ENCODE measurements at regions not wholly inside any gene's neighbourhood (a gene's known extent, or its start where the extent isn't known, plus 50 kb on each side); places are given as distances from the start of the nearest gene placed in this dataset.
"Not testable (repeated sequence)": the region's sequence is repeated elsewhere in the genome, so short reads cannot be mapped to it uniquely, and the experiment has no call there.

- no peak for DNase-seq
Observed at GRCh38 chr5:50343715-50344114, 97.4 kb downstream of the EMB start.

DNA sequence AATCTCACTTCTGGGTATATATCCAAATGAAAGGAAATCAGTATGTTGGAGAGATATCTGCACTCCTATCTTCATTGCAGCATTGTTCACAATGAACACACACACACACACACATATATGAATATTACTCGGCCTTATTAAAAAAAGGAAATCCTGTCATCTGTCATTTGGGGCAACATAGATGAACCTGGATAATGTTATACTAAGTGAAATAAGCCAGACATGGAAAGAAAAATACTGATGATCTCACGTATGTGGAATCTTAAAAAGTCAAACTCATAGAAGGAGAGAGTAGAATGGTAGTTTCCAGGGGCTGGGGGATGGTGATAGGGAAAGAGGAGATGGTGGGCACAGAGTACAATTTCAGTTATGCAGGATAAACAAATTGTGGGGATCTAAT lies 100.3 kb downstream of the EMB start:
- no peak for DNase-seq

DNA sequence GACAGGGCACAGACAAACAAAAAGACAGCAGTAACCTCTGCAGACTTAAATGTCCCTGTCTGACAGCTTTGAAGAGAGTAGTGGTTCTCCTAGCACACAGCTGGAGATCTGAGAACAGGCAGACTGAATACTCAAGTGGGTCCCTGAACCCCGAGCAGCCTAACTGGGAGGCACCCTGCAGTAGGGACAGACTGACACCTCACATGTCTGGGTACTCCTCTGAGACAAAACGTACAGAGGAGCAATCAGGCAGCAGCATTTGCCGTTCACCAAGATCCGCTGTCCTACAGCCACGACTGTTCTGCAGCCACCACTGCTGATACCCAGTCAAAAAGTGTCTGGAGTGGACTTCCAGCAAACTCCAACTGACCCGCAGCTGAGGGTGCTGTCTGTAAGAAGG lies 110.5 kb downstream of the EMB start:
- not testable (repeated sequence) for DNase-seq

DNA sequence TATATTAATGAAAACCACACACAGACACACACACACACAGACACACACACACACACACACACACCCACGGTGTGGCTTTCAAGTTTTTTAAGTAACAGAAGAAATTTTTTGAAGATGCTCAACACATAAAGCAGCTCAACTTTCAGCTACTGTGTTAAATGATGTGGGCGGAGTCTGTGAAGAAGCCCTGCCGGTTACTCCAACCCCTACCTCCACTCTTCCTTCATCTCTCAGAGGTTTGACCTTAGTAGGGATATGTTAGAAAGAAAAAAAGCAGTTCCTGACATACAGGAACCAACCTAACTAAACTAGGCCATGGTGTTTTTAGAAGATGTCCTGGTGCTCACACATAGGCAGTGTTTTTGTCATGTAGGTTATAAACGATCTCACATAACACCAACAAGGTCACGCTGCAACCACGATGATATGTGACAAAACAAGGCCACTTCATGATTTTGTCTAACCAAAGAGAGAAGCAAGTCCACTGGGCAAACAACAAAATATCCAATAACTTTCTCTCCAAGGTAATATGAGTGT lies 112.8 kb downstream of the EMB start:
- DNase-seq = no peak

DNA sequence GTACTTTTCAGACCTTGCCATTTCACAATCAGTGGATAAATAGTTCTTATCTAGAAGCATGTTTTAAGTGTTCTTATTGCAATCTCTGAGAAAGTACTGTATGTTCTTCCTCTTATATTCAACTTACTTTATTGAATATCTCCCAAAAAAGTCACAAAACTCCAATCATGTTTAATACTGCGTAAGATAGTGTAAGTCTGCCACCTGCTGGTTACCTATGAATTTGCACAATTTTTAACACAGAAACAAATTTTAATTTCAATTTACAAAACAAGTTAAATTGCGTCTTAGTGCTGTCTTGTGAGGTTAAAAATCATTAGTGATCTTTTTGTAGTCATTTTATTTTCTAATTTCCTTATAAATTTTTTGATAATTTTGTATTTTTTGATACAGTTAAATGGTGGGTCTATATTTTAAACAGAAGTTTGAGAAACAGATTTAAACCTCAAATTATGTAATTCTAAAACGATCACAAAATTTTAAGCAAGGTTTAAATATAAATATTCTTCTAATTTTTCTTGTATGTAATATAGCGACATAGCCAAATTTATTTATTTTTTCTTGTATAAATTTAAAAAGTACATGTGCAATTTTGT lies 115.8 kb downstream of the EMB start:
- peak in 1 of 2 experiments; percentile 56 for DNase-seq

- peak in 1 of 2 experiments; percentile 15 for DNase-seq
Observed at GRCh38 chr5:50320131-50320749, 120.8 kb downstream of the EMB start.

DNA sequence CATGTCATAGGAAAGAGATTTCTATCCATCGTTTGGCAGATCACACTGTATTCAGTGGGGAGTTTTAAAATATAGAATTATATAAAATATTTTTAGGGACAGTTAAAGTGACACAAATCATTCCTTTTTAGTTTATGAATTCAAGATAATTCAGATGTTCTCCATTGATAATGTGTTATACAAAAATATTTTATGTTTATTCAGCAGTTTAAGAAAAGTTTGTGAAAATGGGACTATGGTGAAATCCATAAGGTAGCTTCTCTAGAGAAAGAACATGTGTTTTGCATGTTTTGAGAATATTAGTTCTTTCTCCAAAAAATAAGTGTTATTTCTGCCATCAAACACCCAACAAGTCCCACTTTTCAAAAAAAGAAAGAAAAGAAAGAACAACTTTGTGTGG lies 122.9 kb downstream of the EMB start:
- DNase-seq = no peak

- DNase-seq = not testable (repeated sequence)
Observed at GRCh38 chr5:50306488-50306887, 134.6 kb downstream of the EMB start.

GRCh38 chr5:50302815-50303490 lies 138.1 kb downstream of the EMB start:
- DNase-seq = no peak

GRCh38 chr5:50301756-50302155 lies 139.3 kb downstream of the EMB start:
- no peak for DNase-seq

- no peak for DNase-seq
Observed at GRCh38 chr5:50300878-50301277, 140.2 kb downstream of the EMB start.

DNA sequence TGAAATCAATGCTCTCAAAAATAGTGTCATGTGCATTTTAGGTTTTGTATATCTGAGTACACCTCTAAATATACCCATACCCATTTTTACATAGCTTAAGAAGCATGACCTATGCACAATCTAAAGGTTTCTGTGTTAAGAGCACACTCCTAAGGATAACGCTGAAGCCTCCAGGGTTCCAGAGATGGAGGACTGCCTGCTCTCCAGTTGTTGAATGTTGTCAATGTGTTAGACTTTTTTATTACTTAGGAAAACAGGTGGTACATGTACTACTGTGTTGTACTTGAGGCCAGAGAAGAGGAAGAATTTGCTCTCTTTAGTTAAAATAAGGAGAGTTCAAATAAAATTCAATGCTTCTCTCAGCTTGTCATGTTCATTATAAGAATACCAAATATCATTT lies 141.2 kb downstream of the EMB start:
- DNase-seq = no peak

- no peak for DNase-seq
Observed at GRCh38 chr5:50292735-50293394, 148.2 kb downstream of the EMB start.

- not testable (repeated sequence) for DNase-seq
Observed at GRCh38 chr5:50280461-50280860, 160.6 kb downstream of the EMB start.

Data from NCI-H524 (cell line).